Prostate gland (tissue), 2 donors: ENCODE measurements at regions not wholly inside any gene's neighbourhood (a gene's known extent, or its start where the extent isn't known, plus 50 kb on each side); places are given as distances from the start of the nearest gene placed in this dataset.

Experiments used
- small RNA-seq, 2 donors: library from RNA; depleted of rRNA; stranded (forward); fragments of <200 nt; gene quantifications; one replicate each; pipeline ENCODE3, GENCODE V24; 2016

Small RNA genes lying in the stretch of these regions (small RNA-seq; reads per million reads assigned to genes)
- gene RF00019, result 0 reads per million in 2 donors
